A673 (cell line): ENCODE measurements at regions not wholly inside any gene's neighbourhood (a gene's known extent, or its start where the extent isn't known, plus 50 kb on each side); places are given as distances from the start of the nearest gene placed in this dataset.

Experiments used
- CTCF ChIP-seq: fragments of 300-800, 200-600 bp; sonication (generic); conservative IDR thresholded peaks from 2 replicates; pipeline ENCODE4 v1.5.1; 2017; ENCODE audit warnings: low read depth, mild to moderate bottlenecking, antibody characterized with exemption, low read length, moderate library complexity, mixed read lengths
- EZH2 ChIP-seq: fragments of 200-600 bp; sonication (generic); IDR thresholded peaks from 2 replicates; pipeline ENCODE4 v1.6.1; 2017; ENCODE audit warnings: borderline replicate concordance, low read depth, mild to moderate bottlenecking, mixed read lengths, antibody characterized with exemption, low read length; ENCODE audit not compliant: poor library complexity, severe bottlenecking

GRCh38 chr1:189212606-189213005 is 1265.1 kb downstream of the BRINP3 start:
- TF ChIP-seq CTCF: no peak
- no peak for TF ChIP-seq EZH2
